HG02852 (cell line): ENCODE measurements at regions not wholly inside any gene's neighbourhood (a gene's known extent, or its start where the extent isn't known, plus 50 kb on each side); places are given as distances from the start of the nearest gene placed in this dataset.

Experiments
- ATAC-seq: cut with Tn5 transposase; IDR thresholded peaks from one replicate; pipeline ENCODE4 v1.9.1; 2021; ENCODE audit warnings: mild to moderate bottlenecking, moderate library complexity; ENCODE audit not compliant: unreplicated experiment

- ATAC-seq = no peak
Measured at GRCh38 chr18:78738076-78738690, 241.4 kb upstream of the SALL3 start.

- no peak for ATAC-seq
Measured at GRCh38 chr18:78739115-78739514, 240.5 kb upstream of the SALL3 start.

DNA sequence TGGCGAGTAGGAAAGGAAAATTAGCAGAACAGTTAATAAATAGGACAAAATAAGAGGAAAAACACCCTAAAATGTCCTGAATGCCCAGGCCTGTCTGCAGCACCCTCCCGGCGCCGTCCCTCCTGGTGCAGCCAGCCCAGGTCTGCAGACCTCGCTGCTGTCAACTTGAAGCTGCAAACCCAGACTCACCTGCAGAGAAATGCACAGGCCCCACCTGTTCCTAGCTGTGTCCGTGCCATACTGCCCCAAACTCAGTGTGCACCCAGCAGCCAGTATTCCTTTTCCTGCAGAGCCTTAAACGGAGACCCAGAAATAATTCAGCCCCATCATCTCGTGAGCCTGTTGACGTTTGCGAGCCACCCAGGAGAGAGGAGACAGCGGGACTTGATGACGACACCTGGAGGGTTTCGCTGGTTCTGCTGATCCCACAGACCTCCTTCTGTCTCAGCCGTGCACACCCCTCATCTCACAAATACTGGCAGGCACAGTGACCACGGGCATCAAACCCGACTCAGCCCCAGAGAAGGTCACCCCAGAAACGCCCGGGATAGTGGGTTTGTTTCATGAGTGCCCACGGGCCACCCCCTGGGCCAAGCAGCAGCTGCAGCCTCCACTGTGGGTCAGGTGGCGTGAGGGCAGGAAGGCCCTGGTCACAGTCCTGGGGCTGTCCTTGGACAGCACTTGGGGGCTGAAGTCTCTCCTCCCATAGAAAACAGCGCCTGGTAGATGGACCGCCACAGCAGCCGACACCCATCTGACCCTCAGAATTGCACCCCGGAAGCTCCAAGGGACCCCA lies 239.5 kb upstream of the SALL3 start:
- ATAC-seq = no peak

DNA sequence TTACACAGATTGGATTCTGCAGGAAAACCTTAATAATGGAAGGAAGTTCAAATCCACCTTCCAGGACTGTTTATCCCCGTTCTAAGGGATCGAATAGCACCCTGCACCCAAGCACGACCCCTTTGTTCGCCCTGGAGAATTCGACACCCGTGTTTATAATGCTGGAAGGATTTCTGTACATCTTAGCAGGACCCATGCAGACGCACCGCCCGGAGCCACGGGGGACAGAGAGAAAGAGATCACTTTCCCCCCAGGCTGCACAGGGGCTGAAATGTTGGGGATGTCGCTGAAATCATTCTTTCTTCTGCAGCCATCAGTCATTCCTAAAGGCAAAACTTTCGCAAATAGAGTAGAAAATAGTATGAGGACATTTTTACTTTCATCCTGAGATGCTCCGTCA lies 238.7 kb upstream of the SALL3 start:
- ATAC-seq = no peak

- no peak for ATAC-seq
Measured at GRCh38 chr18:78741381-78742217, 238.0 kb upstream of the SALL3 start.

- no peak for ATAC-seq
Measured at GRCh38 chr18:78742218-78742745, 237.3 kb upstream of the SALL3 start.

DNA sequence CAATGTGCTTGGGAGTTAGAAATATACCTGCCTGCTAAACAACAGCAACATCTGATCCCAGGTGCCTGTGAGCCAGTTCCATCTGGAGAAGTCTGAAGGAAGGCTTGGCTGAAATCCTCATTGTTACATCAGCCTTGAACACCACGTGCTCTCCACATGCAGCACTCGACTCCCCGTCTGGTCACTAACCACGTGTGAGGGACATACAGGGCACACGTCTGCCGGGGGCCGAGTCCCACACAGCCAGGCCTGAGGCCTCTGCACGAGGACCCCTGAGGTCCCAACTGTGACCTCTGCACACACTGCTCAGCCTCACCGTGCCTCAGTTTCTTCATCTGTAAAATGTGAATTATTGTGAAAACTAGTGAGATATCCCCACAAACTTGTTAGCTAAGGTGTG lies 236.5 kb upstream of the SALL3 start:
- ATAC-seq = no peak

DNA sequence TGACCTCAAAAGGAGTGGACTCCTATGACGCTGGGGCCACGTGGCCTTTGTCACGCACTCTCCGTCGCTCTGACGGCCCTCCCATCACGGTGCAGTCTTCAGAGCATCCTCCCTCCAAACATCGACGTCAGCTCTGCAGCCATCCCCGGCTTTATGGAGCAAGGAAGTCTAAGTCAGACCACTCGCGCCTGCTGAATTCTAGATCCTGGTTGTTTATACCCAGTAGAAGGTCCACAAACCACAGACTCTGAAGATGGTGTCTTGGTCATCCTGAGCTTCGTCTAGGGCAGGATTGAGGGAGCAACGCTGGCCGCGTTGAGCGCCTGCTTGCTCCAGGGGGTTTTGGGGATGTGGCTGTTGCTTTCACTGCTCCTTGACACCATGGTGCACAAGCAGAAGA lies 228.0 kb upstream of the SALL3 start:
- ATAC-seq = no peak

GRCh38 chr18:78753240-78753639 lies 226.4 kb upstream of the SALL3 start:
- ATAC-seq = no peak

DNA sequence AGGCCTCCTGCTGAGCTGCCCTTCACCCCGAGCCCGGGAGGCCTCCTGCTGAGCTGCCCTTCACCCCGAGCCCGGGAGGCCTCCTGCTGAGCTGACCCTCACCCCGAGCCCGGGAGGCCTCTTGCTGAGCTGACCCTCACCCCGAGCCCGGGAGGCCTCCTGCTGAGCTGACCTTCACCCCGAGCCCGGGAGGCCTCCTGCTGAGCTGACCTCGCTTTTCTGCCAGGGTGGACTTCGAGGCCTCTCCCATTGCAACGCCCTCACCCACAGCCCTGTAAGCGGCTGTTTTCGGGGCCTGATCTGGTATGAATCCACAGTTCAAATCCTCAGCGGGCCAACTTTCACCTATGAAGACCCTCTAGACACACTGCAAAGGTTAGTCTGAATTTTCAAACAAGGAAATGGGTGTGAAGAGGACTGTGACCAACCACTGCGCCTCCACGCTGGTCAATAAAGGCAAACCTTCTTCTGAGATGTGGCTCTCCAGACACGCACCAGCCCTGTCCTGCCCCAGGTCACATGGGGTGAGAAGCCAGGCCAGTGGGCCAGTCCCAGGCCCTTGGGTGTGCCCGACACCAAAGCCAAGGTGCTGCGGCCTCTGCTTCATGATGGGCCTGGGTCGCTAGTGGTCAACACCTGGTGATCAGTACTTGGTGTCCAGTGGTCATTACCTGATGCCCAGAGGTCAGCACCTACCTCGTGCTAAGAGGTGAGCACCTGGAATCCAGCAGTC lies 225.1 kb upstream of the SALL3 start:
- no peak for ATAC-seq

- no peak for ATAC-seq
Measured at GRCh38 chr18:78757014-78757413, 222.6 kb upstream of the SALL3 start.

GRCh38 chr18:78758496-78758895 lies 221.1 kb upstream of the SALL3 start:
- no peak for ATAC-seq

- ATAC-seq = no peak
Measured at GRCh38 chr18:78762753-78763152, 216.9 kb upstream of the SALL3 start.

DNA sequence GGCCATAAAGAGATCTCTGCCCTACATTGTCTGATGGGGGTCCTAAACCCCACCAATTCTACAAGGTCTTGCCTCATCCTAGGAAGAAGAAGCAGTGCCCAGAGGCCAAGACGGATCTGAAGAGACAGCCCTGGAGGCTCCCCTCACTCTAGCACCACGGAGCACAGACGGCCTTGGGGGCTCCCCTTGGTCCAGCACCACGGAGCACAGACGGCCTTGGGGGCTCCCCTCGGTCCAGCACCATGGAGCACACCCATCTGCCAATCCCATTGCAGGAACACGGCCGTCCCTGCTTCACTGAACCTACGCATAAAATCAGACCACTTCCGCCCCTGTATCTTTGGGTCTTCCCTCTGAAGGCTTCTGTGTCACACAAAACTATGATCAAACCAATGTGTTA lies 215.1 kb upstream of the SALL3 start:
- ATAC-seq = no peak

DNA sequence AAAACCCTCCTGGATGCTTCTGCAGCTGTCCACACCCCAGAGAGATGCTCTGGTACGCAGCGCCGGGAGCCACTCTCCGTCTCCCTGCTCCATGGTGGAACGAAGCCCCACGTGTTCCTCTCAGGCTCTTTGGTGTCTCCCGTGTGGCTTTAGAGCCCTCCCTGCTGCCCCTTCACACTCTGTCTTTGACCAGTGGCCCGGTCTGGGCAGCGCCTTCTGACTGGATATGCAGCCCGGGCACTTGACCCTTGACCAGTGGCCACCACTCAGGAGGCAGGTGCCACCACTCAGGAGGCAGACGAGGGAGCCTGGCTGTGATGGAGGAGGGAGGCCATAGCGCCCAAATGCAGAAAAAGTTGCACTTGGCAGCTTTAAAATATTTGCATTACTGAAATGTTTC lies 214.5 kb upstream of the SALL3 start:
- ATAC-seq = no peak

DNA sequence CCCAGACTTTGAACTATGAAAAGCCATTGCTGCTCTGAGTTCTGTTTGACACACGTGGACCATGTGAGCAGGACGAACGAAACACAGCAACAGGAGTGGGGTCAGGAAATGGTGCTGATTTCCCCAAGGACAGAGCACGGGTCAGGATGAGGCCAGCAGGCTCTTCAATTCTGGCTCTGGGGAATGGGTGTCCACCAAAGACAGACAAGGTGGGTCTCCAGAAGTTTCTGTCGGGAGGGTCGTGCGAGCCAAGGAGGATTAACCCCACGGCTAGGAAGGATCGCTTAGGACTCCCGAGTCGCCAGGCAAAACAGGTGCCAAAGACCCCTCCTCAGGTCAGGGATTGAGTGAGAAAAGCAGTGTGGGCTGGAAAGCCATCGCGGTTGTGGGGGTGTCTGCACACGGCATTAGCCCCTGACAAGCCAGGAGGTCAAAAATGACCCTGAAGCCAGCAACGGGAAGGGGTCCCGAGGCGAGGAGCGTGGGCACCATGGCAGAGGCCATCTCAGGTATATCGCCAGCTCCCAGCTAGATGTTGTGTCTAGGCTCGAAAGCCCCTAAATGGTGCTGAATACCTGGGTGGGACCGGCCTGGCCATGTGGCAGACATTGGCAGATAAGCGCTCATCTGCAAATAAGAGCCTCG lies 213.9 kb upstream of the SALL3 start:
- ATAC-seq = no peak

DNA sequence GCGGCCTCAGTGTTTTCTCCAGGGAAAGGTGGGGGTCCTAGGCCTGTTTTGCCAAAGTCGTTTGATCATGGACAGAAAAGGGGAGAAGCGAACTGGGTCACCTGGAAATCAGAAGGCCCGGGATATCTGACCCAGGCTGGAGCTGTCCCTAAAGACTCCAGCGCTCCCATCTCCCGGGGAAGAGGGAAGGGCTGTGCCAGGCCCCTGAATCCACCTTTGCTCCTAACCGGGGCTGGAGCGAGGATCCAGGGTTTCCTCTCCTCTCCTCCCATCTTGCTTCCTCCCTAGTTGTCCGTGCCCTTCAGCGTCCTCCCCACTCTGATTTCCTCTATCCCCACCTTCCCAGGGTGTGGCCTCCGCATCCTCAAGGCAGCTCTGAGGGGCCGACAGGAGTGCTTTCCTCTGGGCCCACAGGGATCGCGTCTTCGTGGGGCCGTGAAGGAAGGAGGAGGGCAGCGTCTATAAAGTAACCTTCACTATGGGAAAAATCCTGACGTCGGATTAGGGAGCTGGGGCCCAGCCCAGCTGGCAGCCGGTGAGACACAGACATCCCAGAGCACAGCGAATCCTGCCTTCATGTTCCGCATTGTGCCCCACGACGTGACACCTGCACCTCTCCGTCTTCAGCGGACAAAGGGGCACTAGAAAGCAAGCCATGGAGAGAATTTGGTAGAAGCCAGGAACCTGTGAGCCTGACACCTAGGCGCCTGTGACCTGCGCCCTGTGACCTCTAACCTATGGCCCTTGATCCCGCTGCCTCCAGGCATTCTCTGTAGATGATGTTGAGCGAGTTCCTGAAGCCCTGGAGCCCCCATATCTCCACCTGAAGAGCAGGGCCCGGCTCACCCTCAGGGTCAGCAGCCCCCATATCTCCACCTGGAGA lies 212.7 kb upstream of the SALL3 start:
- ATAC-seq = no peak

GRCh38 chr18:78767648-78768071 lies 212.0 kb upstream of the SALL3 start:
- no peak for ATAC-seq

DNA sequence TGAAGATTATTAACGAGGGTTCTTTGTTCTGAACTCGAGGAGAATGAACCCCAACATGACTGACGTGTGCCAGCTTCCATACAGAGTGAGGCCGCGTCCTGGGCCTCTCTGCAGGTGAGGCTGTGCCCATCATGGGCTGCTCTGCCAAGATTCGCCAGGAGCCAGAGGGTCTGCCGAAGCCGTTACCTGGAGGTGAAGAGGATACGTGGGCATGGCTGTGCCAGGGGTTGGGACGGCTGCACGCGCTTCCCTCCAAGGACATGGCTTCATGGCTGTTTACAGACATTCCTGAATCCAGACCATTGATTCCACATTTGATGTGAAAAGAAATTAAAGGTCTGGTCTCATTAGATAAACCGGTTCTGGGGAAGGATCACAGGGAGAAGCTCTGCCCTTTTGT lies 211.4 kb upstream of the SALL3 start:
- ATAC-seq = no peak
